ENCODE measurements at regions not wholly inside any gene's neighbourhood (a gene's known extent, or its start where the extent isn't known, plus 50 kb on each side); places are given as distances from the start of the nearest gene placed in this dataset.

GRCh38 chrX:138928737-138929459, 217.4 kb upstream of the FGF13 start:
- TF ChIP-seq POLR2A (IDR thresholded peaks at IDR 0.05) (no peak), CTCF (IDR thresholded peaks at IDR 0.05) (no peak)
